Cardiac muscle cell (in vitro differentiated cells and primary cell): ENCODE measurements at regions not wholly inside any gene's neighbourhood (a gene's known extent, or its start where the extent isn't known, plus 50 kb on each side); places are given as distances from the start of the nearest gene placed in this dataset.

Experiments used
- DNase-seq, 2 donors: peaks; one replicate each; pipeline versions ENCODE4 v3.0.0 to v3.0.0-alpha.2; 2010 to 2017; ENCODE audit warnings: low read depth in 1 of 2, low spot score in 1 of 2
- H3K27ac ChIP-seq: fragments of 200-600 bp; sonication (generic); 2 replicates; pipeline ENCODE4 v1.5.1; 2016
- H3K27me3 ChIP-seq: fragments of 200-600 bp; sonication (generic); 2 replicates; pipeline ENCODE4 v1.6.0; 2016; ENCODE audit warnings: control low read depth
- H3K36me3 ChIP-seq: fragments of 200-600 bp; sonication (generic); 2 replicates; pipeline ENCODE4 v1.5.1; 2016; ENCODE audit warnings: control low read depth
- H3K4me1 ChIP-seq: fragments of 200-600 bp; sonication (generic); 2 replicates; pipeline ENCODE4 v1.8.1; 2017; ENCODE audit warnings: low read depth, mild to moderate bottlenecking, mixed run types
- H3K4me3 ChIP-seq: fragments of 200-600 bp; sonication (generic); 2 replicates; pipeline ENCODE4 v1.5.1; 2016; ENCODE audit warnings: mild to moderate bottlenecking
- H3K9me3 ChIP-seq: fragments of 200-600 bp; sonication (generic); 2 replicates; pipeline ENCODE4 v1.5.1; 2017; ENCODE audit warnings: low read depth, mild to moderate bottlenecking, control low read depth
- CTCF ChIP-seq: IDR thresholded peaks from 2 replicates; pipeline ENCODE4 v1.5.1; 2012; ENCODE audit warnings: low read depth, mild to moderate bottlenecking, low read length

- no peak for DNase-seq
- no peaks in the 10 kb centered on the region for H3K9me3 ChIP-seq
- no peak for TF ChIP-seq CTCF
Observed at GRCh38 chr3:165716592-165716991, 120.6 kb downstream of the BCHE start.

GRCh38 chr3:165713479-165713878 lies 123.7 kb downstream of the BCHE start:
- DNase-seq: no peak
- Histone ChIP-seq H3K27me3 (no peaks in the 10 kb centered on the region), H3K9me3 (no peaks in the 10 kb centered on the region), H3K4me3 (no peak overlapping the region), H3K4me1 (no peaks in the 10 kb centered on the region), H3K27ac (no peak overlapping the region), H3K36me3 (no peaks in the 10 kb centered on the region)
- no peak for TF ChIP-seq CTCF

More at GRCh38 chr3:165716592-165716991, 120.6 kb downstream of the BCHE start:
- no peak overlapping the region for H3K27ac ChIP-seq
- no peaks in the 10 kb centered on the region for H3K4me1 ChIP-seq
- H3K36me3 ChIP-seq: no peaks in the 10 kb centered on the region
- no peak overlapping the region for H3K4me3 ChIP-seq
- no peaks in the 10 kb centered on the region for H3K27me3 ChIP-seq

GRCh38 chr3:165712382-165712781 lies 124.8 kb downstream of the BCHE start:
- TF ChIP-seq CTCF: no peak
- no peak for DNase-seq
- no peaks in the 10 kb centered on the region for H3K27me3 ChIP-seq
- no peaks in the 10 kb centered on the region for H3K4me1 ChIP-seq
- no peak overlapping the region for H3K27ac ChIP-seq
- no peaks in the 10 kb centered on the region for H3K36me3 ChIP-seq
- H3K9me3 ChIP-seq: no peaks in the 10 kb centered on the region
- H3K4me3 ChIP-seq: no peak overlapping the region

- Histone ChIP-seq H3K4me3 (no peak overlapping the region), H3K36me3 (no peaks in the 10 kb centered on the region), H3K27me3 (no peaks in the 10 kb centered on the region), H3K9me3 (no peaks in the 10 kb centered on the region), H3K27ac (no peak overlapping the region), H3K4me1 (no peaks in the 10 kb centered on the region)
- no peak for DNase-seq
- no peak for TF ChIP-seq CTCF
Observed at GRCh38 chr3:165697910-165698309, 139.3 kb downstream of the BCHE start.

GRCh38 chr3:165696496-165696895 lies 140.7 kb downstream of the BCHE start:
- Histone ChIP-seq H3K36me3 (no peaks in the 10 kb centered on the region), H3K4me1 (no peaks in the 10 kb centered on the region), H3K27ac (no peak overlapping the region), H3K27me3 (no peaks in the 10 kb centered on the region), H3K4me3 (no peak overlapping the region), H3K9me3 (no peaks in the 10 kb centered on the region)
- TF ChIP-seq CTCF: no peak
- no peak for DNase-seq

- Histone ChIP-seq H3K27ac (no peak overlapping the region), H3K4me3 (no peak overlapping the region)
- no peak for TF ChIP-seq CTCF
Observed at GRCh38 chr3:165683947-165684346, 153.3 kb downstream of the BCHE start.

More at GRCh38 chr3:165683947-165684346, 153.3 kb downstream of the BCHE start:
- Histone ChIP-seq H3K4me1 (no peaks in the 10 kb centered on the region), H3K9me3 (no peaks in the 10 kb centered on the region), H3K36me3 (no peaks in the 10 kb centered on the region), H3K27me3 (no peaks in the 10 kb centered on the region)
- DNase-seq: no peak
